ENCODE measurements at regions not wholly inside any gene's neighbourhood (a gene's known extent, or its start where the extent isn't known, plus 50 kb on each side); places are given as distances from the start of the nearest gene placed in this dataset.

DNA sequence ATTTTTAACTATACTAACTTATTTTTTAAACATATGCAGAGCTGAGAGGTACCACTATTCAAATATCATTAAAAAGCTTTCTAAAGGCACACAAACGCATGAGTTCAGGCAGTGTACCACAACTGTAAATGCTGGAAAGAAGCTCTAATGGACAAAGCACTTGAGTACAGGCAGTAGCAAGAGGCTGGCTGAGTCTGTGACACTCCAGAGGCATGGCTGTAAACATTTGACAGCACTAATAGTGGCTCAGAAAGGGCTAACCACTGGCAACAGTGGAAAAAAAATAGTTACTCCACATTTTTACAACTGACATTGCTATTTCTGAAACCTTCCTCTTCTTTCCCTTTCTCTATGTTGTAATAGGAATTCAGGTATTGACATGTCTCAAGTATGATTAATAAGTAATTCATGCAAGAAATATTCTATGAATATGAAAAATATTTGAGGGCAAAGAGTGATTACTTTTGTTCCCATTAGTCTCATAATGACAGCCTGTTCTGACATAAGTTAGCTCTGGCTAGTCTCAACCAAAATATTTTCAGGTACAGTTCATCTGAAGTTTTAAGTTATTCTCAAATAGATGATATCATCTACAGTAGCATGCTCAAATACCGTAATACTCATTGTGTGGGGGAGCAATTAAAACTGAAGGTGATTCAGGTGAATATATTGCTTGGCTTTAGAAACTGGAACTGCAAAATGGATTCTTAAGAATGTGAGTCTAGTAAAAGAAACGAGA lies 324.0 kb upstream of the POT1 start:
- TF ChIP-seq GATA3 (IDR thresholded peaks at IDR 0.05; ENCODE audit: borderline replicate concordance) (no peak), MAFK (IDR thresholded peaks at IDR 0.05; ENCODE audit: partially characterized antibody) (no peak), ZSCAN20 (CRISPR knock-in tag; IDR thresholded peaks at IDR 0.05) (no peak)
